Breast epithelium (tissue), 4 donors: ENCODE measurements at regions not wholly inside any gene's neighbourhood (a gene's known extent, or its start where the extent isn't known, plus 50 kb on each side); places are given as distances from the start of the nearest gene placed in this dataset.
A peak's percentile ranks its signal among the peaks of the same experiment; 100 is the strongest.

Source experiments
- DNase-seq, 2 donors: peaks; one replicate each; pipeline ENCODE4 v3.0.0-alpha.2; 2019; ENCODE audit warnings: low spot score in 2 of 2
- H3K27ac ChIP-seq, 2 donors: fragments of 200-600 bp; sonication (generic) in 1 of 2; one replicate each; pipeline ENCODE4 v1.5.1; 2016 to 2019; ENCODE audit warnings: mild to moderate bottlenecking in 1 of 2
- H3K27me3 ChIP-seq, 2 donors: fragments of 200-600 bp; sonication (generic) in 1 of 2; one replicate each; pipeline versions ENCODE4 v1.5.1 to v1.6.0; 2017 to 2019; ENCODE audit warnings: control low read depth in 1 of 2, mild to moderate bottlenecking in 1 of 2
- H3K36me3 ChIP-seq: fragments of 200-600 bp; one replicate; pipeline ENCODE4 v1.5.1; 2019
- H3K4me1 ChIP-seq, 2 donors: fragments of 200-600 bp; sonication (generic); one replicate each; pipeline ENCODE4 v1.5.1; 2016 to 2019; ENCODE audit warnings: control low read depth in 1 of 2
- H3K4me3 ChIP-seq, 3 donors: fragments of 200-600 bp; sonication (generic); 1 replicate in 2 of 3; 2 replicates in 1 of 3; pipeline ENCODE4 v1.5.1; 2016 to 2019; ENCODE audit warnings: mild to moderate bottlenecking in 3 of 3, moderate library complexity in 2 of 3
- H3K9me3 ChIP-seq, 2 donors: fragments of 200-600 bp; sonication (generic) in 1 of 2; one replicate each; pipeline ENCODE4 v1.5.1; 2016 to 2019; ENCODE audit warnings: control low read depth in 1 of 2
- POLR2A ChIP-seq: fragments of 450-650 bp; IDR thresholded peaks from one replicate; pipeline ENCODE4 v1.6.1; 2016; ENCODE audit warnings: antibody characterized with exemption, mild to moderate bottlenecking, moderate library complexity
- POLR2AphosphoS5 ChIP-seq, 3 donors: sonication (generic); formaldehyde crosslinking; IDR thresholded peaks; one replicate each; pipeline ENCODE4 v1.6.1; 2017; ENCODE audit warnings: antibody characterized with exemption in 3 of 3
- intact Hi-C: fragments of 100-400 bp; cut with DNase I; formaldehyde crosslinking; loops from one replicate; pipeline ENCODE4 v1.15.1; 2023; ENCODE audit warnings: low total_unique reads
- TF ChIP-seq, protein P1 (sequence below), 3 donors: fragments of 450-650 bp; IDR thresholded peaks; one replicate each; pipeline ENCODE4 v1.5.1; 2016 to 2017; ENCODE audit warnings: antibody characterized with exemption in 3 of 3, mild to moderate bottlenecking in 3 of 3, moderate library complexity in 3 of 3

DNA sequence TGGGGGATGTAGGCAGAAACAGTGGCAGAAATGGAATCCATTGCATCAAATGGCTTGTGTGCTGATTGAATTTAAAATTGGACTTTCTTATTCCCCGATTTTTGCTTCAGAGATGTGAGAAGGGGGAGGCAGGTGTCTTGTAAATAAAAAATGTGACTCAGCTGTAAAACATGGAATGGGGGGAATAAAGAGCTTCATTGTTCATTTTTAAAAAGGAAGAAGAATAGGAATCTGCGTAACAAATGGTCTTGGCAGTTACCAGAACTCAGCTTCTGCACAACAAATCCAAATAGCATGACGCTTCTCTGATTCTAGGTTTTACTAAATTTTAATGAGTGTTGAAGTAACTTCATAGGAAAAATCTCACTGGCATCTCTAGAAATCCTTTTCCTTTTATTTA, 323.9 kb upstream of the GBE1 start:
- Histone ChIP-seq H3K4me3 (peak overlapping the region in 1 of 3 donors; percentile 35), H3K9me3 (no peaks in the 10 kb centered on the region), H3K27me3 (no peaks in the 10 kb centered on the region), H3K36me3 (no peaks in the 10 kb centered on the region), H3K4me1 (no peaks in the 10 kb centered on the region), H3K27ac (no peak overlapping the region)
- TF ChIP-seq POLR2AphosphoS5 (IDR thresholded peaks at IDR 0.05) (no peak), POLR2A (no peak)
- TF ChIP-seq, protein P1, sequence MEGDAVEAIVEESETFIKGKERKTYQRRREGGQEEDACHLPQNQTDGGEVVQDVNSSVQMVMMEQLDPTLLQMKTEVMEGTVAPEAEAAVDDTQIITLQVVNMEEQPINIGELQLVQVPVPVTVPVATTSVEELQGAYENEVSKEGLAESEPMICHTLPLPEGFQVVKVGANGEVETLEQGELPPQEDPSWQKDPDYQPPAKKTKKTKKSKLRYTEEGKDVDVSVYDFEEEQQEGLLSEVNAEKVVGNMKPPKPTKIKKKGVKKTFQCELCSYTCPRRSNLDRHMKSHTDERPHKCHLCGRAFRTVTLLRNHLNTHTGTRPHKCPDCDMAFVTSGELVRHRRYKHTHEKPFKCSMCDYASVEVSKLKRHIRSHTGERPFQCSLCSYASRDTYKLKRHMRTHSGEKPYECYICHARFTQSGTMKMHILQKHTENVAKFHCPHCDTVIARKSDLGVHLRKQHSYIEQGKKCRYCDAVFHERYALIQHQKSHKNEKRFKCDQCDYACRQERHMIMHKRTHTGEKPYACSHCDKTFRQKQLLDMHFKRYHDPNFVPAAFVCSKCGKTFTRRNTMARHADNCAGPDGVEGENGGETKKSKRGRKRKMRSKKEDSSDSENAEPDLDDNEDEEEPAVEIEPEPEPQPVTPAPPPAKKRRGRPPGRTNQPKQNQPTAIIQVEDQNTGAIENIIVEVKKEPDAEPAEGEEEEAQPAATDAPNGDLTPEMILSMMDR (IDR thresholded peaks at IDR 0.05), result no peak
- intact Hi-C loops, result no loop called here
- no peak for DNase-seq

DNA sequence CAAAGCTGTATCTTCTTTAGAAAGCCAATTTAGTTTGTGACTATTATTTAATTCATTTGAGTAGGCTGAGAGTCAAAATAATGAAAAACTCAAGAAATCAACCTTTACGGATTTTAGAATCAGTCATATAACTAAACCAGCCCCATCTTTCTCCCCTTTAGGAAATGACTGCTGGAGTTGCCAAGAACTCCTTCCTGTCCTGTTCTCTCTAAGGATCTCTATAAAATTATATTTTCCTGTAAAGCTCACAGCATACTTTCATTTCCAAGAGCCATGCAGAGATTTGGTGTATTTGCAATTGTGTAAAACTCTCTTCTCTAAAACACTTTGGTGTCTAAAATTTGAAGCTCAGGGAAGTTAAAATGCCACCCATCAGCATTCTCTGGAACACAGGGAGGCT, 323.4 kb upstream of the GBE1 start:
- no peaks in the 10 kb centered on the region for H3K4me1 ChIP-seq
- intact Hi-C loops, result no loop called here
- no peak for TF ChIP-seq POLR2AphosphoS5 (IDR thresholded peaks at IDR 0.05)
- TF ChIP-seq, protein P1 (IDR thresholded peaks at IDR 0.05), result no peak
- TF ChIP-seq POLR2A, result no peak
- DNase-seq, result no peak
- peak overlapping the region in 1 of 3 donors; percentile 35 for H3K4me3 ChIP-seq
- H3K27ac ChIP-seq, result no peak overlapping the region
- H3K9me3 ChIP-seq, result no peaks in the 10 kb centered on the region
- no peaks in the 10 kb centered on the region for H3K36me3 ChIP-seq
- no peaks in the 10 kb centered on the region for H3K27me3 ChIP-seq

DNA sequence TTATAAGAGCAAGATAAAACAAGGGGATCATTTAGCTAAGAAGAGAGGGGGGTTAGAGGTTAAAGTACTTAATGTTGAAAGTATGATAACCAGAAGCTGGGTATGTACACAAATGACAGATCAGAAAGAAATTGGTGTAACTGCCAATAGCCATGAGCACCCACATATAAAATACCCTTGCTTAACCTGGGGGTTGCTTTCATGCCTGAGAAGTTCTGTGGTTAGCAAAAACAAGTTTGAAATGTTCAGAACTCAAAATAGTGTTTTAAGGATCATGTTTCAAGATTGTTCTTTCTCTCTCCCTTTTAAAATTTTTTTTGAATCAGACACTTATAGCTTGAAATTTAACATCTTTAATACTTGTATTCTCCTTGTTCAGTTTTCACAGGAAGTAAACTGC, 321.4 kb upstream of the GBE1 start:
- Histone ChIP-seq H3K4me3 (no peak overlapping the region), H3K4me1 (no peaks in the 10 kb centered on the region), H3K27ac (no peak overlapping the region), H3K27me3 (no peaks in the 10 kb centered on the region), H3K36me3 (no peaks in the 10 kb centered on the region), H3K9me3 (no peaks in the 10 kb centered on the region)
- DNase-seq, result no peak
- intact Hi-C loops, result no loop called here
- TF ChIP-seq, protein P1 (IDR thresholded peaks at IDR 0.05), result no peak
- TF ChIP-seq POLR2AphosphoS5 (IDR thresholded peaks at IDR 0.05) (no peak), POLR2A (no peak)

DNA sequence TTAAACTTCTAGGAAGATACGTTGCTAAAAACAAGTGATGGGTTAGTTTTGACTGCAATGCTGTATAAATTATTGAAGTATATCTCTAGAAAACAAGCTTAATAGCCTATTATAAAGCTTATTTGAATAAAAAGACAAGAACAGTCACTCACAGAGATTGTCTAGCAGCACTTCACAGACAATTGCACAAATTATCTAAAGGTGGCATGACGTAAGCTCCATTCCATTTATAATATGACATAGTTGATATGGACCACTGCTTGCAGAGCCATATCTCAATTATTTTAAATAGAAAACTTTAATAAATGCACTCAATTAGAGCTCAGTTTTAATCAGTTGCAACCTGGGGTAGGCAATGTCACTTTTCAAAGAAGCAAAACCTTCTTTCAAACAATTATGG, 319.9 kb upstream of the GBE1 start:
- Histone ChIP-seq H3K27ac (no peak overlapping the region), H3K4me3 (no peak overlapping the region), H3K36me3 (no peaks in the 10 kb centered on the region), H3K27me3 (no peaks in the 10 kb centered on the region), H3K4me1 (no peaks in the 10 kb centered on the region), H3K9me3 (no peaks in the 10 kb centered on the region)
- TF ChIP-seq POLR2A (no peak), POLR2AphosphoS5 (IDR thresholded peaks at IDR 0.05) (no peak)
- TF ChIP-seq, protein P1 (IDR thresholded peaks at IDR 0.05), result no peak
- no peak for DNase-seq
- intact Hi-C loops, result no loop called here

DNA sequence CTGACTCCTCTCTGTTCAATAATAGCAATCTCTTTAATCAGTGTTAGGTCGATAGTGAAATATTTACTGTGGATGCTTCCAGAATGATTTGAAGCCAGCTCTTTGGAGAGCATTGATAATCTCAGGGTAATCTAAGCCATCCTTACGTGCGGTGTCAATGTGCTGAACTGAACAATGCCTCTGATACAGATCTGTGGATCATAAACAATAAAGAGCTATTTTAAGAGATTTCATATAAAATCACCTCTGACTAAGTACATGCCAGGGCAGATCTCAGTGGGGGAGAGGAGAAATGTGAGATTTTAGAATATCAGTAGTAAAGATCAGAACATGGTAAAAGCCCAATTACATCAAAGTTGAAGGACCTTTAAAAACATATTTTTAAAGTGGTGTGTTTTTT, 319.3 kb upstream of the GBE1 start:
- Histone ChIP-seq H3K36me3 (no peaks in the 10 kb centered on the region), H3K4me1 (no peaks in the 10 kb centered on the region), H3K4me3 (no peak overlapping the region), H3K9me3 (no peaks in the 10 kb centered on the region), H3K27me3 (no peaks in the 10 kb centered on the region), H3K27ac (peak overlapping the region in 1 of 2 donors; percentile 12)
- TF ChIP-seq POLR2AphosphoS5 (IDR thresholded peaks at IDR 0.05) (no peak), POLR2A (no peak)
- TF ChIP-seq, protein P1 (IDR thresholded peaks at IDR 0.05), result no peak
- DNase-seq, result no peak
- intact Hi-C loops, result no loop called here
